Esophagus muscularis mucosa (tissue), 4 donors: ENCODE measurements at regions not wholly inside any gene's neighbourhood (a gene's known extent, or its start where the extent isn't known, plus 50 kb on each side); places are given as distances from the start of the nearest gene placed in this dataset.

Source experiments
- DNase-seq: peaks from one replicate; pipeline ENCODE4 v3.0.0-alpha.2; 2017; ENCODE audit errors: extremely low spot score
- H3K27ac ChIP-seq, 4 donors: fragments of 200-600 bp; sonication (generic); replicated peaks in 1 of 4; 1 replicate in 3 of 4; 2 replicates in 1 of 4; pipeline ENCODE4 v1.5.1; 2016 to 2019; ENCODE audit warnings: mild to moderate bottlenecking in 1 of 4
- H3K27me3 ChIP-seq, 4 donors: fragments of 200-600 bp; sonication (generic); one replicate each; pipeline versions ENCODE4 v1.5.1 to v1.6.0; 2016 to 2019
- H3K36me3 ChIP-seq, 4 donors: fragments of 200-600 bp; sonication (generic); one replicate each; pipeline ENCODE4 v1.5.1; 2016 to 2019
- H3K4me1 ChIP-seq, 4 donors: fragments of 200-600 bp; sonication (generic); one replicate each; pipeline ENCODE4 v1.5.1; 2016 to 2019
- H3K4me3 ChIP-seq, 4 donors: fragments of 200-600 bp; sonication (generic); 1 replicate in 2 of 4; 2 replicates in 2 of 4; pipeline ENCODE4 v1.5.1; 2016 to 2019; ENCODE audit warnings: mild to moderate bottlenecking in 4 of 4, moderate library complexity in 1 of 4
- H3K9me3 ChIP-seq, 4 donors: fragments of 200-600 bp; sonication (generic); 1 replicate in 3 of 4; 2 replicates in 1 of 4; pipeline ENCODE4 v1.5.1; 2016 to 2019
- EP300 ChIP-seq: sonication (generic); formaldehyde crosslinking; IDR thresholded peaks from one replicate; pipeline ENCODE4 v1.6.1; 2017; ENCODE audit warnings: antibody characterized with exemption
- POLR2A ChIP-seq: fragments of 450-650 bp; IDR thresholded peaks from one replicate; pipeline ENCODE4 v1.6.1; 2017; ENCODE audit warnings: antibody characterized with exemption, moderate library complexity, mild to moderate bottlenecking, low read depth
- POLR2AphosphoS5 ChIP-seq, 2 donors: sonication (generic); formaldehyde crosslinking; IDR thresholded peaks; one replicate each; pipeline ENCODE4 v1.6.1; 2017; ENCODE audit warnings: antibody characterized with exemption in 2 of 2
- whole genome bisulfite sequencing: methylation state at CpG from one replicate; pipeline ENCODE4 v1.1.5; 2018; 5-methylcytosine and 5-hydroxymethylcytosine counted together
- intact Hi-C: fragments of 100-400 bp; cut with DNase I; formaldehyde crosslinking; loops from one replicate; pipeline ENCODE4 v1.15.1; 2023
- TF ChIP-seq, protein P1 (sequence below), 3 experiments: fragments of 200-600 bp in 2 of 3; fragments of 450-650 bp in 1 of 3; sonication (generic) in 2 of 3; IDR thresholded peaks; one replicate each; pipeline ENCODE4 v1.5.1; 2017 to 2019; ENCODE audit warnings: antibody characterized with exemption in 3 of 3, mild to moderate bottlenecking in 2 of 3, moderate library complexity in 1 of 3

- DNase-seq, result no peak
- 59% methylated on average over 6 of the region's 6 CpGs for WGBS
Observed at GRCh38 chr20:7426890-7427496, 513.3 kb downstream of the HAO1 start.

GRCh38 chr20:7428946-7429345 is 511.3 kb downstream of the HAO1 start:
- WGBS, result 91% methylated on average over 3 of the region's 3 CpGs

More at GRCh38 chr20:7426890-7427496, 513.3 kb downstream of the HAO1 start:
- intact Hi-C loops, result no loop called here
- H3K4me1 ChIP-seq, result peaks cover 0 to 7% (median 3%) of the 10 kb centered on the region in 4 donors
- no peak overlapping the region for H3K4me3 ChIP-seq
- no peaks in the 10 kb centered on the region for H3K36me3 ChIP-seq
- TF ChIP-seq, protein P1, sequence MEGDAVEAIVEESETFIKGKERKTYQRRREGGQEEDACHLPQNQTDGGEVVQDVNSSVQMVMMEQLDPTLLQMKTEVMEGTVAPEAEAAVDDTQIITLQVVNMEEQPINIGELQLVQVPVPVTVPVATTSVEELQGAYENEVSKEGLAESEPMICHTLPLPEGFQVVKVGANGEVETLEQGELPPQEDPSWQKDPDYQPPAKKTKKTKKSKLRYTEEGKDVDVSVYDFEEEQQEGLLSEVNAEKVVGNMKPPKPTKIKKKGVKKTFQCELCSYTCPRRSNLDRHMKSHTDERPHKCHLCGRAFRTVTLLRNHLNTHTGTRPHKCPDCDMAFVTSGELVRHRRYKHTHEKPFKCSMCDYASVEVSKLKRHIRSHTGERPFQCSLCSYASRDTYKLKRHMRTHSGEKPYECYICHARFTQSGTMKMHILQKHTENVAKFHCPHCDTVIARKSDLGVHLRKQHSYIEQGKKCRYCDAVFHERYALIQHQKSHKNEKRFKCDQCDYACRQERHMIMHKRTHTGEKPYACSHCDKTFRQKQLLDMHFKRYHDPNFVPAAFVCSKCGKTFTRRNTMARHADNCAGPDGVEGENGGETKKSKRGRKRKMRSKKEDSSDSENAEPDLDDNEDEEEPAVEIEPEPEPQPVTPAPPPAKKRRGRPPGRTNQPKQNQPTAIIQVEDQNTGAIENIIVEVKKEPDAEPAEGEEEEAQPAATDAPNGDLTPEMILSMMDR (IDR thresholded peaks at IDR 0.05), result no peak
- no peak for TF ChIP-seq POLR2A
- H3K27me3 ChIP-seq, result no peaks in the 10 kb centered on the region
- H3K27ac ChIP-seq, result no peak overlapping the region
- no peaks in the 10 kb centered on the region for H3K9me3 ChIP-seq

DNA sequence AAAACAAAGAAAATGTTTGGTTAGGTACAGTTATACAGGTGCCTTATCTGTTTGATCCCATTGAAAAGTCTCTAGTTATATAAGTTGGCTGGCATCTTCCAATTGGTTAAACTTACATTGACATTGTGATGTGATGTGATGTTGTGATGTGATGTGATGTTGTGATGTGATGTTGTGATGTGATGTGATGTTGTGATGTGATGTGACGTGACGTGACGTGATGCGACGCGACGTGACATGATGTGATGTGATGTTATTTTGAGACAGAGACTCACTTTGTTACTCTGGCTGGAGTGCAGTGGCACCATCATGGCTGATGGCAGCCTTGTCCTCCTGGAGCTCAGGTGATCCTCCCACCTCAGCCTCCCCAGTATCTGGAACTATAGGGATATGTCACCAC is 507.6 kb downstream of the HAO1 start:
- 68% methylated on average over 7 of the region's 7 CpGs for WGBS
- Histone ChIP-seq H3K27me3 (no peaks in the 10 kb centered on the region), H3K4me1 (no peaks in the 10 kb centered on the region), H3K4me3 (no peak overlapping the region), H3K9me3 (no peaks in the 10 kb centered on the region), H3K36me3 (no peaks in the 10 kb centered on the region), H3K27ac (no peak overlapping the region)
- intact Hi-C loops, result no loop called here
- DNase-seq, result no peak
- no peak for TF ChIP-seq EP300
- TF ChIP-seq, protein P1 (IDR thresholded peaks at IDR 0.05), result no peak
- TF ChIP-seq POLR2A, result no peak
- TF ChIP-seq POLR2AphosphoS5 (IDR thresholded peaks at IDR 0.05), result no peak

More at GRCh38 chr20:7428946-7429345, 511.3 kb downstream of the HAO1 start:
- H3K27ac ChIP-seq, result no peak overlapping the region
- no peak for DNase-seq
- H3K27me3 ChIP-seq, result no peaks in the 10 kb centered on the region
- H3K36me3 ChIP-seq, result no peaks in the 10 kb centered on the region
- H3K9me3 ChIP-seq, result no peaks in the 10 kb centered on the region
- intact Hi-C loops, result no loop called here
- no peak overlapping the region for H3K4me3 ChIP-seq
- TF ChIP-seq POLR2AphosphoS5 (IDR thresholded peaks at IDR 0.05) (no peak), EP300 (no peak), POLR2A (no peak)
- TF ChIP-seq, protein P1 (IDR thresholded peaks at IDR 0.05), result no peak
- H3K4me1 ChIP-seq, result peaks cover 0 to 7% (median 3%) of the 10 kb centered on the region in 4 donors

- Histone ChIP-seq H3K27me3 (no peaks in the 10 kb centered on the region), H3K27ac (no peak overlapping the region), H3K9me3 (no peaks in the 10 kb centered on the region), H3K4me1 (no peaks in the 10 kb centered on the region), H3K4me3 (no peak overlapping the region), H3K36me3 (no peaks in the 10 kb centered on the region)
- WGBS, result 96% methylated on average over 3 of the region's 3 CpGs
- TF ChIP-seq, protein P1 (IDR thresholded peaks at IDR 0.05), result no peak
- no peak for TF ChIP-seq POLR2AphosphoS5 (IDR thresholded peaks at IDR 0.05)
- intact Hi-C loops, result no loop called here
- no peak for DNase-seq
Observed at GRCh38 chr20:7437311-7437710, 502.9 kb downstream of the HAO1 start.

- no peak overlapping the region for H3K27ac ChIP-seq
- intact Hi-C loops, result no loop called here
- no peak for DNase-seq
- no peaks in the 10 kb centered on the region for H3K36me3 ChIP-seq
- no peak overlapping the region for H3K4me3 ChIP-seq
- 100% methylated on average over 1 of the region's 1 CpG for whole genome bisulfite sequencing
- no peaks in the 10 kb centered on the region for H3K4me1 ChIP-seq
- TF ChIP-seq EP300, result no peak
- TF ChIP-seq, protein P1 (IDR thresholded peaks at IDR 0.05), result no peak
- TF ChIP-seq POLR2A, result no peak
- no peak for TF ChIP-seq POLR2AphosphoS5 (IDR thresholded peaks at IDR 0.05)
- H3K27me3 ChIP-seq, result no peaks in the 10 kb centered on the region
- no peaks in the 10 kb centered on the region for H3K9me3 ChIP-seq
Observed at GRCh38 chr20:7449269-7449668, 491.0 kb downstream of the HAO1 start.
